ENCODE measurements at regions not wholly inside any gene's neighbourhood (a gene's known extent, or its start where the extent isn't known, plus 50 kb on each side); places are given as distances from the start of the nearest gene placed in this dataset.

DNA sequence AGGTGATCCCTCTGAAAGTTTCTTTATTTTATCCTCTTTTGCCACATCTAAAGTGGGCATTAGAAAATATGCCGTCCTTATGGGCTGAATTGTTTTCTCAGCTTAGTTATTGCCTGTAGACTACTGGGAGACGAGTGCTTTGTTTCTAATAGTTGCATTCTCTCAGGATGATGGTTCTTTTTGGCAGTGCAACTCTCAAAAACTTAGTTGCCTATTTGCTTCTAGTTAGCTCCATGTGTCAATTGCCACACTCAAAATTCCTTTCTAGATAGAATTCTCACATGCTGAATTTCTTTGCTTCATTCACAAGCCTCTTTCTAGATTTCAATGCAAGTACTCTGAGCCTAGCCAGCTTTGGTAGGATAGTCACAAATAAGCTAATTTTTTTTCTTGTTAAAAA is 155.5 kb downstream of the FGF10 start:
- DNase-seq (ENCODE audit: low spot score, unreplicated experiment), result no peak
- no peak overlapping the region for H3K27ac Mint-ChIP-seq
- TF ChIP-seq, protein P1, sequence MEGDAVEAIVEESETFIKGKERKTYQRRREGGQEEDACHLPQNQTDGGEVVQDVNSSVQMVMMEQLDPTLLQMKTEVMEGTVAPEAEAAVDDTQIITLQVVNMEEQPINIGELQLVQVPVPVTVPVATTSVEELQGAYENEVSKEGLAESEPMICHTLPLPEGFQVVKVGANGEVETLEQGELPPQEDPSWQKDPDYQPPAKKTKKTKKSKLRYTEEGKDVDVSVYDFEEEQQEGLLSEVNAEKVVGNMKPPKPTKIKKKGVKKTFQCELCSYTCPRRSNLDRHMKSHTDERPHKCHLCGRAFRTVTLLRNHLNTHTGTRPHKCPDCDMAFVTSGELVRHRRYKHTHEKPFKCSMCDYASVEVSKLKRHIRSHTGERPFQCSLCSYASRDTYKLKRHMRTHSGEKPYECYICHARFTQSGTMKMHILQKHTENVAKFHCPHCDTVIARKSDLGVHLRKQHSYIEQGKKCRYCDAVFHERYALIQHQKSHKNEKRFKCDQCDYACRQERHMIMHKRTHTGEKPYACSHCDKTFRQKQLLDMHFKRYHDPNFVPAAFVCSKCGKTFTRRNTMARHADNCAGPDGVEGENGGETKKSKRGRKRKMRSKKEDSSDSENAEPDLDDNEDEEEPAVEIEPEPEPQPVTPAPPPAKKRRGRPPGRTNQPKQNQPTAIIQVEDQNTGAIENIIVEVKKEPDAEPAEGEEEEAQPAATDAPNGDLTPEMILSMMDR (IDR thresholded peaks at IDR 0.05; ENCODE audit: unreplicated experiment), result no peak
- H3K27me3 Mint-ChIP-seq, result peaks cover 14% of the 10 kb centered on the region
- H3K36me3 Mint-ChIP-seq (ENCODE audit: insufficient read depth), result no peaks in the 10 kb centered on the region
- H3K9me3 Mint-ChIP-seq (ENCODE audit: low read depth), result peaks cover 2% of the 10 kb centered on the region
- H3K4me3 Mint-ChIP-seq (ENCODE audit: low read depth), result no peak overlapping the region
- H3K4me1 Mint-ChIP-seq (ENCODE audit: low read depth), result peaks cover 8% of the 10 kb centered on the region

DNA sequence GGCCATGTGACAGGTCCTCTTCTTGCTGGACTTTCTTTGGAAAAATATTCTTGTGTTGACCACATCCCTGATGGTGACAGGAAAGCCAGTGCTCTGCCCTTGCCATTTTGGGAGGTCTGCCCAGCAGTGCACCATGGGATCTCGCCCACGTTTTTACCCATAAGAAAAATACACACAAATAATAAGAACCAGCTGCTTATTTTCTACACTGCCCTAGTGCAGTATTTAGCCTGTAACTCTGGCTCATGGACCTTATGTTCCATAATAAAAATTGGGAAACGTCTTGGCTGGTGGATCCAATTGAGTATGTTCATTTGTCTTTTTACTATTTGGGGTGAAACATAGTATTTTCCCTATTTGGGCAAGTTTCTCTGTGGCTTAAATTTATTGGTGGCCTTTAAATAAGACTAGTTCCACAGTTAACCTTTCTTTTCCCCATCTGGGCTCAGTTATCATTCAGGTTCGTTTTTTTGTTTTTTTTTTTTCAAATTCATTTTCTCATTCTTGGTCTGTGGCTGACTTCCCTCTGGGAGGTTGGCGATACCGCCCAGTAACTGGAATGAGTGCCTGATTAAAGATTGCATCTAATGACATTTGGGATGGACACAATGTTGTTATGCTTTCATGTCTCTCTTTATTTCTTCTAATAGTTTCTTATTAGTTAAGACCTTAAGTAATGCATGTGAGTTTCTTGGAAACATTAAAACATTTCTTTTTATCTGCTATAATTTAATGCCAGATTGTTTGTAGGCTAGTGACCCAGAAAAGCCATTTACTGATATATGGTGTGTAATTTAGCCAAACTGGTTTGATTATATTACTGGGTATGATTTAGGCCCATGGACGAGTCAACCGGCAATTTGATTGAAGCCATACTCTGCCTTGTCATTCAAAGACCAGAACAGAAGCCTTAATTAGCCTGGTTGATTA is 163.7 kb downstream of the FGF10 start:
- Mint-ChIP-seq H3K4me1 (ENCODE audit: low read depth) (peaks cover 6% of the 10 kb centered on the region), H3K36me3 (ENCODE audit: insufficient read depth) (no peaks in the 10 kb centered on the region), H3K9me3 (ENCODE audit: low read depth) (peaks cover 3% of the 10 kb centered on the region), H3K4me3 (ENCODE audit: low read depth) (no peak overlapping the region), H3K27ac (no peak overlapping the region), H3K27me3 (peaks cover 2% of the 10 kb centered on the region)
- no peak for DNase-seq (ENCODE audit: low spot score, unreplicated experiment)
- TF ChIP-seq, protein P1 (IDR thresholded peaks at IDR 0.05; ENCODE audit: unreplicated experiment), result no peak

DNA sequence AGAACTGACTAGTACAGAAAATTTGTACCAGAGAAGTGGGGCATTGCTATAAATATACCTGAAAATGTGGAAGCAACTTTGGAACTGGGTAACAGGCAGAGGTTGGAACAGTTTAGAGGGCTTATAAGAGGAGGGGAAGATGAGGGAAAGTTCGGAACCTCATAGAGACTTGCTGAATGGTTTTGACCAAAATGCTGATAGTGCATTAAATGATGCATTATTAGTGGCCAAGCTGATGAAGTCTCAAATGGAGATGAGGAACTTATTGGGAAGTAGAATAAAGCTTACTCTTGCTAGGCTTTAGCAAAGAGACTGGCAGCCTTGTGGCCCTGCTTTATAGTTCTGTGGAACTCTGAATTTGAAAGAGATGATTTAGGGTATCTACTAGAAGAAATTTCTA is 189.8 kb downstream of the FGF10 start:
- Mint-ChIP-seq H3K27ac (no peak overlapping the region), H3K9me3 (ENCODE audit: low read depth) (peaks cover 16% of the 10 kb centered on the region), H3K36me3 (ENCODE audit: insufficient read depth) (no peaks in the 10 kb centered on the region), H3K4me1 (ENCODE audit: low read depth) (peaks cover under 1% of the 10 kb centered on the region), H3K4me3 (ENCODE audit: low read depth) (no peak overlapping the region), H3K27me3 (no peaks in the 10 kb centered on the region)
- TF ChIP-seq, protein P1 (IDR thresholded peaks at IDR 0.05; ENCODE audit: unreplicated experiment), result no peak
- no peak for DNase-seq (ENCODE audit: low spot score, unreplicated experiment)

DNA sequence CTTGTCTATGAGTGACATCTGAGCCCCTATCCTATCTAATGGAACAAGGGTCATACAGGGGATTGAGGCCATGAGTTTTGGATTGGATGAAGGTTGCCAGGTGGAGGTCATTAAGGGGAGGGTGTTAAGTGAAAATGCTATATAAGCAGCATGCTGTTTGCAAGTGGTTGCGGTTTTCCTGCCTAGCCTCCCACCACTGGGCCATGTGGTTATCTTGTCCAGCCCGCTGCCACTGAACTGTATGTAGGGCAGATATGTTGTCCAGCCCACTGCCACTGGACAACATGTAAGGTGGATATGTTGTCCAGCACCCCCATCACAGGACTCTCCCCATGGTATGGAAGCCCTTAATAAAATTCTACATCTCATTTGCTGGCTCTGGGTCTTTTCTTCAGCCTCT is 200.0 kb downstream of the FGF10 start:
- peaks cover 5% of the 10 kb centered on the region for H3K9me3 Mint-ChIP-seq (ENCODE audit: low read depth)
- no peak overlapping the region for H3K4me3 Mint-ChIP-seq (ENCODE audit: low read depth)
- no peaks in the 10 kb centered on the region for H3K36me3 Mint-ChIP-seq (ENCODE audit: insufficient read depth)
- no peak for DNase-seq (ENCODE audit: low spot score, unreplicated experiment)
- no peaks in the 10 kb centered on the region for H3K27me3 Mint-ChIP-seq
- TF ChIP-seq, protein P1 (IDR thresholded peaks at IDR 0.05; ENCODE audit: unreplicated experiment), result no peak
- no peaks in the 10 kb centered on the region for H3K4me1 Mint-ChIP-seq (ENCODE audit: low read depth)
- no peak overlapping the region for H3K27ac Mint-ChIP-seq

DNA sequence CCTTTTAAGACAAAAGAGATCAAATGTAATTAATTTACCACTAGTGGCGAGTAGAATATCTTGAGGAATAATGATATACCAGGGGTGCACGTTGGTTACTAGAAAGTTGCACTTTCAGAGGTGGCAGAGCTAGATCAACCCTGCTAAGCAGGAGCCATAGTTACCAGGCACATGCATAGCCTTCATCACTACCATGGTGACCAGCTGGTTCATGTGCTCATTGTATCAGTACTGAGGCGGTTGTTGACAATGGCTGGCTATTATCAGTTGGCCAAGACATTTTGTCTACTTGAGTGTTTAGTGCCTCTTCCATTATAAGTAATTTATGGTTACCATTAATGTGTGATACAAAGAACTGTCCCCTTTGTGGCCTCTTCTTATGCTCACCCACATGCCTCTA is 201.2 kb downstream of the FGF10 start:
- H3K36me3 Mint-ChIP-seq (ENCODE audit: insufficient read depth), result no peaks in the 10 kb centered on the region
- no peak overlapping the region for H3K4me3 Mint-ChIP-seq (ENCODE audit: low read depth)
- H3K4me1 Mint-ChIP-seq (ENCODE audit: low read depth), result no peaks in the 10 kb centered on the region
- H3K27ac Mint-ChIP-seq, result no peak overlapping the region
- H3K9me3 Mint-ChIP-seq (ENCODE audit: low read depth), result peaks cover 3% of the 10 kb centered on the region
- no peaks in the 10 kb centered on the region for H3K27me3 Mint-ChIP-seq
- TF ChIP-seq, protein P1 (IDR thresholded peaks at IDR 0.05; ENCODE audit: unreplicated experiment), result no peak
- no peak for DNase-seq (ENCODE audit: low spot score, unreplicated experiment)
